ENCODE measurements at regions not wholly inside any gene's neighbourhood (a gene's known extent, or its start where the extent isn't known, plus 50 kb on each side); places are given as distances from the start of the nearest gene placed in this dataset.
A peak's percentile ranks its signal among the peaks of the same experiment; 100 is the strongest.
"Not testable (repeated sequence)": the region's sequence is repeated elsewhere in the genome, so short reads cannot be mapped to it uniquely, and the experiment has no call there.

DNA sequence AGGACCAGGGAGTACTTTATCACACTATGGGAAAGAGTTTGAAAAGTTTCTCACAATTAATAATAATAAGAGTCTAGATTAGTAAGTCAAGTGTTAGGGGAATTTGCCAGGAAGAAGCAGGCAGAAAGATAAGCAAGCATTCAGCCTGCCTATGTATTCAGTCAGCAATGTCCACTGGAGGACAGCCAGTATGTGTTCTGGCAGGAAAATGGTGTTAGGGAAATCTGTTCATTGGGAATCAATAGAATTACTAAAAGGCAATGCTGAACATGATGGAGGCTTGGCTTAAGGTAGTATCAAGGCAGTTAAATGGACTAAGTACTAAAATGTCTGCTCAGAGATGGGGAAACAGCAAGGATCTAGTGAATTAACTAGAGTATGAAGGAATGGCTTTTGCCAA is 221.2 kb downstream of the PPP4R3C start:
- Histone ChIP-seq H3K27me3 (no peaks in the 10 kb centered on the region), H3K27ac (no peak overlapping the region), H3K9me3 (no peaks in the 10 kb centered on the region), H3K36me3 (no peaks in the 10 kb centered on the region), H3K4me1 (no peaks in the 10 kb centered on the region), H3K4me3 (no peak overlapping the region)
- no peak for DNase-seq (ENCODE audit: extremely low spot score in 2 of 2)
- TF ChIP-seq POLR2A (IDR thresholded peaks at IDR 0.05) (no peak), CTCF (IDR thresholded peaks at IDR 0.05) (no peak), POLR2AphosphoS5 (IDR thresholded peaks at IDR 0.05; ENCODE audit: insufficient read depth in 1 of 2, low read depth in 1 of 2) (no peak)
- intact Hi-C loops (cut with DNase I): no loop called here

DNA sequence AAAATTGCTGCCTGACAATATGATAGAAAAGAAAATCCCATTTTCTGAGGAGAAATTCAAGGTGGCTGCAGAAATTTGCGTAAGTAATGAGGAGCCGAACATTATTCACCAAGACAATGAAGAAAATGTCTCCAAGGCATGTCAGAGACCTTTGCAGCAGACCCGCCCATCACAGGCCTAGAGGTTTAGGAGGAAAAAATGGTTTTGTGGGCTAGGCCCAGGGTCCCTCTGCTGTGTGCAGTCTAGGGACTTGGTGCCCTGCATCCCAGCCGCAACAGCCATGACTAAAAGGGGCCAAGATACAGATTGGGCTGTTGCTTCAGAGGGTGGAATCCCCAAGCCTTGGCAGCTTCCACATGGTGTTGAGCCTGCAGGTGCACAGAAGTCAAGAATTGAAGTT is 223.1 kb downstream of the PPP4R3C start:
- intact Hi-C loops (cut with DNase I); H3K4me3 ChIP-seq; H3K9me3 ChIP-seq; DNase-seq (ENCODE audit: extremely low spot score in 2 of 2); H3K27ac ChIP-seq; H3K36me3 ChIP-seq; H3K27me3 ChIP-seq; H3K4me1 ChIP-seq: not testable (repeated sequence)

- Histone ChIP-seq H3K4me1 (no peaks in the 10 kb centered on the region), H3K9me3 (no peaks in the 10 kb centered on the region), H3K36me3 (no peaks in the 10 kb centered on the region), H3K4me3 (no peak overlapping the region), H3K27me3 (no peaks in the 10 kb centered on the region), H3K27ac (no peak overlapping the region)
- TF ChIP-seq POLR2AphosphoS5 (IDR thresholded peaks at IDR 0.05; ENCODE audit: insufficient read depth in 1 of 2, low read depth in 1 of 2) (no peak), CTCF (IDR thresholded peaks at IDR 0.05) (no peak), POLR2A (IDR thresholded peaks at IDR 0.05) (no peak)
- intact Hi-C loops (cut with DNase I): no loop called here
- no peak for DNase-seq (ENCODE audit: extremely low spot score in 2 of 2)
Measured at GRCh38 chrX:27236681-27237080, 226.5 kb downstream of the PPP4R3C start.

- DNase-seq (ENCODE audit: extremely low spot score in 2 of 2): no peak
- H3K27me3 ChIP-seq: no peaks in the 10 kb centered on the region
- no peaks in the 10 kb centered on the region for H3K4me1 ChIP-seq
- intact Hi-C loops (cut with DNase I): loop anchor here (10.0 kb wide), 1 partner anchor 1875 kb away; no protein-coding TSS in a partner anchor
- no peaks in the 10 kb centered on the region for H3K9me3 ChIP-seq
- no peaks in the 10 kb centered on the region for H3K36me3 ChIP-seq
- H3K4me3 ChIP-seq: no peak overlapping the region
- H3K27ac ChIP-seq: no peak overlapping the region
- TF ChIP-seq POLR2AphosphoS5 (IDR thresholded peaks at IDR 0.05; ENCODE audit: insufficient read depth in 1 of 2, low read depth in 1 of 2) (no peak), CTCF (IDR thresholded peaks at IDR 0.05) (no peak), POLR2A (IDR thresholded peaks at IDR 0.05) (no peak)
Measured at GRCh38 chrX:27229721-27230120, 233.4 kb downstream of the PPP4R3C start.

DNA sequence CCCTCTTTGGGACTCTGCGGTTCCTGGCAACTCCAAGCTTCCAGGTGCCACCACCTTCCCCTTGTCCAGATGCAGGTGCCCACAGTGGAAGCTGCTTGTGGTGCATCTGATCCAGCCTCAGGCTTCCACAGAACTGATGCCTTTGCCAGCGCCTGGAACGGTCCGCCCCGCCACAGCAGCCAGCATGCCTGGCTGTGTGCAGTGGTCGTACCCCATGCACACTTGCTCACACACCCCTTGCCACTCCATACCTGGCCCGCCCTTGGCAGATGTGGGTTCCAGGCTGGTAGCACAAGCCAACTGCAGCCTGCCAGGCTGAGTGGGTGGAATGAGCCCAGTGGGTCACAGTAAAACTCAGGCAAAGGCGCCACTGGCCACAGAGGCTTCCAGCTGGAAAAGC is 240.5 kb downstream of the PPP4R3C start:
- H3K27ac ChIP-seq: no peak overlapping the region
- TF ChIP-seq CTCF (IDR thresholded peaks at IDR 0.05) (no peak), POLR2A (IDR thresholded peaks at IDR 0.05) (no peak), POLR2AphosphoS5 (IDR thresholded peaks at IDR 0.05; ENCODE audit: insufficient read depth in 1 of 2, low read depth in 1 of 2) (no peak)
- intact Hi-C loops (cut with DNase I): loop anchor here (10.0 kb wide), 1 partner anchor 1882 kb away; no protein-coding TSS in a partner anchor
- H3K36me3 ChIP-seq: no peaks in the 10 kb centered on the region
- no peak for DNase-seq (ENCODE audit: extremely low spot score in 2 of 2)
- no peaks in the 10 kb centered on the region for H3K9me3 ChIP-seq
- no peak overlapping the region for H3K4me3 ChIP-seq
- no peaks in the 10 kb centered on the region for H3K4me1 ChIP-seq
- no peaks in the 10 kb centered on the region for H3K27me3 ChIP-seq

GRCh38 chrX:27186671-27187070 is 276.5 kb downstream of the PPP4R3C start:
- intact Hi-C loops (cut with DNase I): no loop called here
- H3K4me1 ChIP-seq: no peaks in the 10 kb centered on the region

More at GRCh38 chrX:27186671-27187070, 276.5 kb downstream of the PPP4R3C start:
- no peak for DNase-seq (ENCODE audit: extremely low spot score in 2 of 2)
- H3K27ac ChIP-seq: no peak overlapping the region
- no peaks in the 10 kb centered on the region for H3K9me3 ChIP-seq
- no peaks in the 10 kb centered on the region for H3K27me3 ChIP-seq
- TF ChIP-seq CTCF (IDR thresholded peaks at IDR 0.05) (peak; percentile 31 to 50 (median 41)), POLR2AphosphoS5 (IDR thresholded peaks at IDR 0.05; ENCODE audit: insufficient read depth in 1 of 2, low read depth in 1 of 2) (no peak), POLR2A (IDR thresholded peaks at IDR 0.05) (no peak)
- no peak overlapping the region for H3K4me3 ChIP-seq
- no peaks in the 10 kb centered on the region for H3K36me3 ChIP-seq

All from vagina (tissue), 2 donors.